DOHH2 (cell line): ENCODE measurements at regions not wholly inside any gene's neighbourhood (a gene's known extent, or its start where the extent isn't known, plus 50 kb on each side); places are given as distances from the start of the nearest gene placed in this dataset.

Source experiments
- H3F3A ChIP-seq: fragments of 200-600 bp; sonication (generic), shearing (Covaris generic); 2 replicates; pipeline ENCODE4 v1.6.0; 2016; ENCODE audit warnings: antibody characterized with exemption, mild to moderate bottlenecking; ENCODE audit not compliant: control insufficient read depth, insufficient read depth
- H3K27ac ChIP-seq: fragments of 200-600 bp; sonication (generic); 2 replicates; pipeline ENCODE4 v1.5.1; 2014; ENCODE audit warnings: low read depth, mild to moderate bottlenecking, low read length, moderate library complexity
- H3K27me3 ChIP-seq: fragments of 200-600 bp; sonication (generic); 2 replicates; pipeline ENCODE4 v1.6.1; 2014; ENCODE audit warnings: mild to moderate bottlenecking, low read length, mixed read lengths; ENCODE audit not compliant: control insufficient read depth
- H3K36me3 ChIP-seq: fragments of 200-600 bp; sonication (generic); 2 replicates; pipeline ENCODE4 v1.6.1; 2014; ENCODE audit warnings: mild to moderate bottlenecking, low read length, moderate library complexity, mixed read lengths; ENCODE audit not compliant: control insufficient read depth
- H3K4me1 ChIP-seq: fragments of 200-600 bp; sonication (generic); 2 replicates; pipeline ENCODE4 v1.6.1; 2014; ENCODE audit warnings: mild to moderate bottlenecking, low read length, mixed read lengths; ENCODE audit not compliant: control insufficient read depth
- H3K4me2 ChIP-seq: fragments of 200-600 bp; sonication (generic); 2 replicates; pipeline ENCODE4 v1.6.0; 2014; ENCODE audit warnings: mild to moderate bottlenecking, low read length, moderate library complexity
- H3K4me3 ChIP-seq: fragments of 200-600 bp; sonication (generic); 2 replicates; pipeline ENCODE4 v1.5.1; 2014; ENCODE audit warnings: mild to moderate bottlenecking, low read length, mixed read lengths
- H3K79me2 ChIP-seq: fragments of 200-600 bp; sonication (generic); 2 replicates; pipeline ENCODE4 v1.6.1; 2014; ENCODE audit warnings: mild to moderate bottlenecking, low read length, mixed read lengths; ENCODE audit not compliant: control insufficient read depth
- H3K9me2 ChIP-seq: fragments of 200-600 bp; sonication (generic); replicated peaks from 2 replicates; pipeline ENCODE4 v1.6.1; 2014; ENCODE audit warnings: mild to moderate bottlenecking, low read length, mixed read lengths; ENCODE audit not compliant: control insufficient read depth
- H3K9me3 ChIP-seq: fragments of 200-600 bp; sonication (generic); 2 replicates; pipeline ENCODE4 v1.6.1; 2014; ENCODE audit warnings: antibody characterized with exemption, low read length, mixed read lengths; ENCODE audit not compliant: control insufficient read depth, insufficient read depth
- H4K20me1 ChIP-seq: fragments of 200-600 bp; sonication (generic); 2 replicates; pipeline ENCODE4 v1.6.0; 2014; ENCODE audit warnings: low read depth, mild to moderate bottlenecking, antibody characterized with exemption, low read length, moderate library complexity; ENCODE audit not compliant: control insufficient read depth, insufficient read depth
- CTCF ChIP-seq: fragments of 200-600 bp; sonication (generic); IDR thresholded peaks from one replicate; pipeline ENCODE4 v1.5.1; 2014; ENCODE audit warnings: antibody characterized with exemption, mild to moderate bottlenecking, low read depth, low read length; ENCODE audit not compliant: poor library complexity, severe bottlenecking
- EZH2phosphoT487 ChIP-seq: fragments of 200-600 bp; sonication (generic); IDR thresholded peaks from 2 replicates; pipeline ENCODE4 v1.6.1; 2017; ENCODE audit warnings: borderline replicate concordance, mild to moderate bottlenecking, antibody characterized with exemption, low read length, moderate library complexity, mixed read lengths

DNA sequence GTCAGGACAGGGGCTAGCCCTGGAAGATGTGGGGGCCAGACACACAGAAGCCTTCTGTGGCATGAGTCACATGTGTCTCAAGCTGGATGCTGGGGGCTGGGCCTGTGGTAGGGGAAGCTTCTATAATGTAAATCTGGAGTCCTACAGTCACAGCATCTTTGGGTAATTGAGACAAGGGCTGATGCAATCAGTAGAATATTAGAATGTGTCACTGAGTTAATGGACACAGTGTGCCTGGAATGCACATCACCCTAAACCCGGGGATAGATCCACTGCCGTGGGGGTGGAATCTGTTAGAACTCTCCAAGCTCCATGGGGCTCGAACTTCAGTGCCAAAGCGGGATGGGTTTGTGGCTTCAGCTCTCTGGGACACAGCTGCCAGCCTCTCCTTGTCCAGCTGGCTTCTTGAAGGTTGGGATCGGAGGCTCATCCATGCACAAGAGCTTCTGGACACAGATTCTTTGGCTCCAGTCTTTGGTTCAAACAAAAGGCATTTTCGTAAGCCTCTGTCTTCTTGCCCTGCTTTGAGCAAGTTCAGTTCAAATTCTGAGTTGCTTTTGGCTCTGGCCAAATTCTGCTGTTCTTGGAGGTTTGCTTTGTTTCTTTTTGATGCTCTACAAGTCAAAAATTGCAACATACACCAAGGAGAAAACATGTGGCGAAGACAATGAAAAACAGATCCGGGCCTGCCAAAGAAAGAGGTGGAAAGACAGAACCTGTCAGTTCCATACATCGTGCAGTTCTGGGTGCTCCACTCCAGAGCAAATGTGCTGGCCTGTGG is 194.8 kb upstream of the ZNF32 start:
- no peak overlapping the region for H3K4me3 ChIP-seq
- H3K9me2 ChIP-seq, result no peaks in the 10 kb centered on the region
- H3K79me2 ChIP-seq, result no peaks in the 10 kb centered on the region

DNA sequence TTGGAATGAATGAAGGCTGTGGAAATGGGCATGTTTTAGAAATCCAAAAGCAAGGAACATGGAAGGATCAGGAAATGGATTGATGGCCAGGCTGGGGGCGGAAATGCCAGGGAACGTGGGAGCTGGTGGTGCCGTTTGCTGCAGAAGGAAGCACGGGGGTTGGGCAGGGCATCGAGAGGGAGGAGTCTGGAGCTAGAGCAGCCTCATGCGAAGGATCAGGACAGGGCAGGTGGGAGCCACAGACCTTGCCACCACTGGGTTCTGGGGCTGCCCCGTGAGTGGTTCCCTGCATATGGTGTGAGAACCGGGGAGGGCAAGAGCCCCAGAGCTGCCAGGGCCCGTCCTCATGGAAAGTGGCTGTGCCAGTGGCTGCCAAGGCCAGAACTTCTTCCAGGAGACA is 193.8 kb upstream of the ZNF32 start:
- Histone ChIP-seq H3K9me3 (no peaks in the 10 kb centered on the region), H4K20me1 (no peaks in the 10 kb centered on the region), H3K4me3 (no peak overlapping the region), H3K27ac (no peak overlapping the region), H3K4me2 (no peak overlapping the region), H3K27me3 (no peaks in the 10 kb centered on the region), H3K36me3 (no peaks in the 10 kb centered on the region), H3K4me1 (no peaks in the 10 kb centered on the region), H3K9me2 (no peaks in the 10 kb centered on the region), H3K79me2 (no peaks in the 10 kb centered on the region), H3F3A (no peaks in the 10 kb centered on the region)
- no peak for TF ChIP-seq EZH2phosphoT487
- TF ChIP-seq CTCF, result no peak

More for the DNA sequence above, 194.8 kb upstream of the ZNF32 start:
- no peaks in the 10 kb centered on the region for H3K9me3 ChIP-seq
- TF ChIP-seq CTCF (no peak), EZH2phosphoT487 (no peak)
- no peaks in the 10 kb centered on the region for H3K4me1 ChIP-seq
- no peaks in the 10 kb centered on the region for H4K20me1 ChIP-seq
- no peaks in the 10 kb centered on the region for H3K36me3 ChIP-seq
- H3K27ac ChIP-seq, result no peak overlapping the region
- no peaks in the 10 kb centered on the region for H3K27me3 ChIP-seq
- H3F3A ChIP-seq, result no peaks in the 10 kb centered on the region
- H3K4me2 ChIP-seq, result no peak overlapping the region

GRCh38 chr10:43842072-43842471 is 193.4 kb upstream of the ZNF32 start:
- Histone ChIP-seq H3K4me3 (no peak overlapping the region), H3F3A (no peaks in the 10 kb centered on the region), H3K27me3 (no peaks in the 10 kb centered on the region), H4K20me1 (no peaks in the 10 kb centered on the region), H3K27ac (no peak overlapping the region), H3K79me2 (no peaks in the 10 kb centered on the region), H3K9me2 (no peaks in the 10 kb centered on the region), H3K36me3 (no peaks in the 10 kb centered on the region), H3K4me2 (no peak overlapping the region), H3K4me1 (no peaks in the 10 kb centered on the region), H3K9me3 (no peaks in the 10 kb centered on the region)
- TF ChIP-seq CTCF (no peak), EZH2phosphoT487 (no peak)
